ENCODE measurements at regions not wholly inside any gene's neighbourhood (a gene's known extent, or its start where the extent isn't known, plus 50 kb on each side); places are given as distances from the start of the nearest gene placed in this dataset.
"Not testable (repeated sequence)": the region's sequence is repeated elsewhere in the genome, so short reads cannot be mapped to it uniquely, and the experiment has no call there.

- FAIRE-seq (no peak), DNase-seq (ENCODE audit: insufficient read length, low spot score) (no peak)
Measured at GRCh38 chr2:139742216-139743172, 962.3 kb upstream of the NXPH2 start.

- no peak for DNase-seq (ENCODE audit: insufficient read length, low spot score)
- FAIRE-seq = no peak
Measured at GRCh38 chr2:139737659-139738058, 957.5 kb upstream of the NXPH2 start.

- DNase-seq (ENCODE audit: insufficient read length, low spot score) (no peak), FAIRE-seq (no peak)
Measured at GRCh38 chr2:139730197-139730596, 950.0 kb upstream of the NXPH2 start.

- no peak for DNase-seq (ENCODE audit: insufficient read length, low spot score)
- FAIRE-seq = no peak
Measured at GRCh38 chr2:139721411-139721995, 941.3 kb upstream of the NXPH2 start.

- FAIRE-seq = no peak
- DNase-seq (ENCODE audit: insufficient read length, low spot score) = no peak
Measured at GRCh38 chr2:139720056-139720455, 939.9 kb upstream of the NXPH2 start.

GRCh38 chr2:139704606-139705005 is 924.4 kb upstream of the NXPH2 start:
- DNase-seq (ENCODE audit: insufficient read length, low spot score) (no peak), FAIRE-seq (no peak)

GRCh38 chr2:139694327-139694726 is 914.1 kb upstream of the NXPH2 start:
- DNase-seq (ENCODE audit: insufficient read length, low spot score) (no peak), FAIRE-seq (no peak)

GRCh38 chr2:139686205-139686604 is 906.0 kb upstream of the NXPH2 start:
- FAIRE-seq (no peak), DNase-seq (ENCODE audit: insufficient read length, low spot score) (no peak)

- FAIRE-seq (no peak), DNase-seq (ENCODE audit: insufficient read length, low spot score) (no peak)
Measured at GRCh38 chr2:139685090-139685983, 905.1 kb upstream of the NXPH2 start.

- no peak for DNase-seq (ENCODE audit: insufficient read length, low spot score)
- no peak for FAIRE-seq
Measured at GRCh38 chr2:139684286-139684860, 904.2 kb upstream of the NXPH2 start.

GRCh38 chr2:139674577-139674976 is 894.4 kb upstream of the NXPH2 start:
- no peak for FAIRE-seq
- DNase-seq (ENCODE audit: insufficient read length, low spot score) = no peak

GRCh38 chr2:139673447-139673846 is 893.3 kb upstream of the NXPH2 start:
- DNase-seq (ENCODE audit: insufficient read length, low spot score); FAIRE-seq: not testable (repeated sequence)

GRCh38 chr2:139669675-139670074 is 889.5 kb upstream of the NXPH2 start:
- no peak for DNase-seq (ENCODE audit: insufficient read length, low spot score)
- FAIRE-seq = no peak

- DNase-seq (ENCODE audit: insufficient read length, low spot score) (no peak), FAIRE-seq (no peak)
Measured at GRCh38 chr2:139652385-139652784, 872.2 kb upstream of the NXPH2 start.

- FAIRE-seq (no peak), DNase-seq (ENCODE audit: insufficient read length, low spot score) (no peak)
Measured at GRCh38 chr2:139645617-139646016, 865.4 kb upstream of the NXPH2 start.

- FAIRE-seq = no peak
Measured at GRCh38 chr2:139643139-139643538, 862.9 kb upstream of the NXPH2 start.

GRCh38 chr2:139631966-139632365 is 851.8 kb upstream of the NXPH2 start:
- FAIRE-seq (no peak), DNase-seq (ENCODE audit: insufficient read length, low spot score) (no peak)

More at GRCh38 chr2:139643139-139643538, 862.9 kb upstream of the NXPH2 start:
- DNase-seq (ENCODE audit: insufficient read length, low spot score) = no peak

- no peak for DNase-seq (ENCODE audit: insufficient read length, low spot score)
Measured at GRCh38 chr2:139628931-139629330, 848.7 kb upstream of the NXPH2 start.

GRCh38 chr2:139626128-139626527 is 845.9 kb upstream of the NXPH2 start:
- no peak for FAIRE-seq

More at GRCh38 chr2:139628931-139629330, 848.7 kb upstream of the NXPH2 start:
- FAIRE-seq = no peak

GRCh38 chr2:139622691-139623090 is 842.5 kb upstream of the NXPH2 start:
- FAIRE-seq (no peak), DNase-seq (ENCODE audit: insufficient read length, low spot score) (no peak)

More at GRCh38 chr2:139626128-139626527, 845.9 kb upstream of the NXPH2 start:
- no peak for DNase-seq (ENCODE audit: insufficient read length, low spot score)

GRCh38 chr2:139617747-139618146 is 837.6 kb upstream of the NXPH2 start:
- DNase-seq (ENCODE audit: insufficient read length, low spot score) (no peak), FAIRE-seq (no peak)
